ENCODE measurements at regions not wholly inside any gene's neighbourhood (a gene's known extent, or its start where the extent isn't known, plus 50 kb on each side); places are given as distances from the start of the nearest gene placed in this dataset.

DNA sequence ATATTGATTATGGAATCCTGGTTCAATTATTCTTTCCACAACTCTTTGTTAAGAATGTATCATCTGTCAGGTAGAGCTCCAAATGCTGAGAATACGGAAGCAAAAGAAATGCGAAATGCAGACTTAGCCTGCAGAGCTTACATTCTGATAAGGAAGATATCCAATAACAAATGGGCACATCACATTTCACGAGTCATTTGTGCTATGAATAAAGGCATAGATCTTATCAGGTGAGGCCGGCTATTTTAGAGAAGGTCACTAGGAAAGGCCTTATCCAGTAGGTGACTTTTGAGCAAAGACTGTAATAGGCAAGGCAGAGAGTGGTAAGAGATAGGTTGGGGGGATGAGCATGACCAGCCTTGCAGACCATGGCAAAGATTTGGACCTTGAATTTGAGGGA, 174.3 kb upstream of the SERPINE2 start:
- DNase-seq (ENCODE audit: low spot score): no peak
- no peak for ATAC-seq (ENCODE audit: low FRiP score)
- TF ChIP-seq, protein P1, sequence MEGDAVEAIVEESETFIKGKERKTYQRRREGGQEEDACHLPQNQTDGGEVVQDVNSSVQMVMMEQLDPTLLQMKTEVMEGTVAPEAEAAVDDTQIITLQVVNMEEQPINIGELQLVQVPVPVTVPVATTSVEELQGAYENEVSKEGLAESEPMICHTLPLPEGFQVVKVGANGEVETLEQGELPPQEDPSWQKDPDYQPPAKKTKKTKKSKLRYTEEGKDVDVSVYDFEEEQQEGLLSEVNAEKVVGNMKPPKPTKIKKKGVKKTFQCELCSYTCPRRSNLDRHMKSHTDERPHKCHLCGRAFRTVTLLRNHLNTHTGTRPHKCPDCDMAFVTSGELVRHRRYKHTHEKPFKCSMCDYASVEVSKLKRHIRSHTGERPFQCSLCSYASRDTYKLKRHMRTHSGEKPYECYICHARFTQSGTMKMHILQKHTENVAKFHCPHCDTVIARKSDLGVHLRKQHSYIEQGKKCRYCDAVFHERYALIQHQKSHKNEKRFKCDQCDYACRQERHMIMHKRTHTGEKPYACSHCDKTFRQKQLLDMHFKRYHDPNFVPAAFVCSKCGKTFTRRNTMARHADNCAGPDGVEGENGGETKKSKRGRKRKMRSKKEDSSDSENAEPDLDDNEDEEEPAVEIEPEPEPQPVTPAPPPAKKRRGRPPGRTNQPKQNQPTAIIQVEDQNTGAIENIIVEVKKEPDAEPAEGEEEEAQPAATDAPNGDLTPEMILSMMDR (IDR thresholded peaks at IDR 0.05): no peak

DNA sequence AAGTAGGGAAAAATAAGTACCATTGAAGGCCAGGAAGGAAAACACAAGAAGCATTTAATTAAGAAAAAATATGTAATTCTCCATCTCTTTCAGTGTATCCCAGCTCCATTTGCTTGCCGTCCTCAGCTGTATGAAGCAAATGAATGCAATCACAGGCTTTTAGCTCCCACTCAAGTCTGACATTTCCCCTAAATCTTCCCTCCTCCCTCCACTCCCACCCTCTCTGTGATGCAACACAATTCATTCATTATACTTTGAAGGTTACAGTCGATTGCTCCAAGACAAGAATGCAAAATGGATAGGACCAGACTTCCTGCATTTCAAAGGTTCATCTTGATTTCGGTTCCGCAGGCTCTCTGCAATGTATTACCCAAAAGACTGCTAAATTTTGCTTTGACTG, 172.7 kb upstream of the SERPINE2 start:
- peak; percentile 84 for ATAC-seq (ENCODE audit: low FRiP score)
- no peak for DNase-seq (ENCODE audit: low spot score)
- TF ChIP-seq, protein P1 (IDR thresholded peaks at IDR 0.05): no peak

DNA sequence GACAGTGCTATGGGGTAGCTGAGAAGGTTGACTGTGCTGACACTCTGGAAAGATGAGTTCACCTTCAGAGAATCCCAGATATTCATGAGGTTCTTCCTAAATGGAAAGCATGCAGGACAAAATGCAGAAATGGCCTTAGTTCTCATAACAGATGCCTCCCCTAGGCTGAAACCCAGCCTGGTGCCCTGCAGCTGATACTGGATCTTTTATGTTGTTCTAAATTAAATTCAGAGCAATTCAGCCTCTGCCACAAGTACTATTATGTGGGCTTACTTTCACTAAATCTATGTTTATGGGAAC, 172.0 kb upstream of the SERPINE2 start:
- TF ChIP-seq, protein P1 (IDR thresholded peaks at IDR 0.05): no peak
- ATAC-seq (ENCODE audit: low FRiP score): no peak
- DNase-seq (ENCODE audit: low spot score): no peak

DNA sequence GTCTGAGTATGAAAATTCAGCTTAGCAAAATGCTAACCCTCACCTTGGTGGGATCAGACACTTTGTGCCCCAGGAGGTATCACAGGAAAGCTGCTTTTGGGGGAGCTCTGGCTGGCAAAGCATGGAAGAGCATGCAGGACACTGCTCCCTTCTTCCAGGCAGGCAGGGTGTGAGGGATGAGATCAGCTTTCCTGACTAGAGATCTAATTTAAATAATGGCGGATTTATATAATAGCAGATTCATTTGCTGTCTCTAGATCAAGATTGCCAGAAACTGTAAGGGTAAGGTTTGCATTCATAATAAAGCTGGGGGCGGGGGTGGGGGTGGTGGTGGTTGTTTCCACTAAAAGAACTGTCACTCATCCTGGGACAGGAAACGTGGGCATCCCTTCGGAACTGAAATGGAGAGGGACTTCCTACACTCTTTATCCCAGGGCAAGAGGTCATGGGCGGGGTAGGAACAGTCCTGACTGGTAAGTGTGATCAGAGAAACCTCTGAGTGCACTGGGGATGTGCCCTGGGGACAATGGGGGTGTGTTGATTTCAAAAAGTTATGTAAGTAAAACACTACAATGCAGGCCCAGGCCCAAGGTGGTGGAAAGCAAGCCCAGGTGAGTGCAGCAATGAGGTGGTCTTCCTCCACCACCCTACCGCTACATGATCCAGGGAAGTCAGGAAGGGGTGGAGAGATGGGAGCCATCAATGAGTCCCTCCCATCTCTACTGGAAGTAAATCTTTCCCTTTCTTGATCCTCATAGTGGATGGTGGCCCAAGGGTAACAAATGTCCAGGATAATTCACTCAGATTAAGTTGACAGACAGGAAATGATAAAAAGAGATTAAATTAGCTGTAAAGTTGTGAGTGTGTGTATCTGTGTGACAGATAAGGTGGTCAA, 171.4 kb upstream of the SERPINE2 start:
- TF ChIP-seq, protein P1 (IDR thresholded peaks at IDR 0.05): no peak
- DNase-seq (ENCODE audit: low spot score): no peak
- ATAC-seq (ENCODE audit: low FRiP score): no peak

DNA sequence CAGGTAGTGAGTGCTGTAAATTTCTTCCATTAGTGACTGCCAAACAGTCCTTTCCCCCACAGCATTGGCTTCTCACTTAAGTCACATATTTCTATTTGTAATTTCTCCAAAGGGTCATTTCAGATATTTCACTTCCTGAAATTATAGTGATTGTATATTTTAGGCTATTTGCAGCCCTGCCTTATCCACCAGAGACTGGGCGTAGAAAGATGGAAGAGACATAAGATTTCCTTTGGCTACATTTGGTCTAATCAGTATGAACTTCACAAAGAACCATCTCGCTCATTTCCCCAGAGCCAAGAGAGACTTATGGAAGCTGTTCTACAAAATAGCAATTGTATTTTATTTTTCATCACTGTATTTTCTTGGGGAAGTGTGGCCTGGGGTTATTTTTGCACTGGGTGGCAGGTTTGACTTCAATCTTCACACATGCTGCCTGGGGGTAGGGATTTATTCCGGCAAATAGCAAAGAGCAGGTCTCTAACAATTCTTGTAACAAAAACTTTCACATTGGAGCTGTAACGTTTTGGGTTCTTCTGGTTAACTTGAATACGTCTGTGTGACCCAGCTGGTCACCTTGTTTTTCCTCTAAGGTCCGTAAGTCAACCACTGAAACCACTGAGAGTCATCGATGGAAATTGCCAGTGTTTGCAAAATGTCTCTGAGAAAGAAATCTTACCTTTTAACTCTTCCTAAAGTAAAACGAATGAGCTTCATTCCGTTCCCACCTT, 170.6 kb upstream of the SERPINE2 start:
- ATAC-seq (ENCODE audit: low FRiP score) (no peak), DNase-seq (ENCODE audit: low spot score) (no peak)
- TF ChIP-seq, protein P1 (IDR thresholded peaks at IDR 0.05): no peak

DNA sequence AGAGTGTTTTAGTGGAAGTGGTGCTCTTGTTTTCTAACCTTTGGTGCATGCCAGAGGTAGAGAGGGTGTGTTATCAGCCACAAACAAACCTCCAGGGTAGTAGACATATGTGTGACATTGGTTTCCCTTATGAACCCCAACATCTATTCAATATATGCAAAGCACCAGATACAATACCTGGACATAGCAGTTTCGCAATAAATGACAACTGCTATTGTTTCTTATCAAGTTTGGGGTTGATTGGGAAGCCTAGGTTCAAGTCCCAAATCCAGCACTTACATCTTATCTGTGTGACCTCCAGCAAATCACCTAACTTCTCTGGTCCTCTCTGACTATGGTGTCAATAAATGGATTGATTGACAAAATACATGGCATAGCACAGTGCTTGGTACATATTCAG, 169.4 kb upstream of the SERPINE2 start:
- DNase-seq (ENCODE audit: low spot score): no peak
- ATAC-seq (ENCODE audit: low FRiP score): no peak
- TF ChIP-seq, protein P1 (IDR thresholded peaks at IDR 0.05): no peak

DNA sequence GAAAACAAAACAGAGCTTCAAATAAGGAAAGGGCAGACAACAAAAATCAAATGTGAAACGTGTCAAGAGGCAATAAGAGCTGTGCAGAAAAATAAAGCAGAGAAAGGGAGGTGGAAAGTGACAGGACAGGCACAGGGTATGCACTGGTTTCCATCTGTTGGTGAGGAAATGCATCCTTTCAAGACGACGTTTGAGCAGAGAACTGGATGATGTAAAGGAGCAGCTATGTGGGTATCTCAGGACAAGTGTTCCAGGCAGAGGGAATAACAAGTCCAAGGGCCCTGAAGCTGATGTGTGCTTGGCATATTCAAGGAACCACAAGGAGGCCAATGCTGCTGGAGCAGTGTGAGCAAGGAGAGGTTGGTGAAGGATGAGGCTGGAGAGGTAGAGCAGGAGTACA, 168.9 kb upstream of the SERPINE2 start:
- no peak for ATAC-seq (ENCODE audit: low FRiP score)
- DNase-seq (ENCODE audit: low spot score): no peak
- TF ChIP-seq, protein P1 (IDR thresholded peaks at IDR 0.05): no peak

Data from omental fat pad (tissue), 3 donors.